ENCODE measurements at regions not wholly inside any gene's neighbourhood (a gene's known extent, or its start where the extent isn't known, plus 50 kb on each side); places are given as distances from the start of the nearest gene placed in this dataset.

DNA sequence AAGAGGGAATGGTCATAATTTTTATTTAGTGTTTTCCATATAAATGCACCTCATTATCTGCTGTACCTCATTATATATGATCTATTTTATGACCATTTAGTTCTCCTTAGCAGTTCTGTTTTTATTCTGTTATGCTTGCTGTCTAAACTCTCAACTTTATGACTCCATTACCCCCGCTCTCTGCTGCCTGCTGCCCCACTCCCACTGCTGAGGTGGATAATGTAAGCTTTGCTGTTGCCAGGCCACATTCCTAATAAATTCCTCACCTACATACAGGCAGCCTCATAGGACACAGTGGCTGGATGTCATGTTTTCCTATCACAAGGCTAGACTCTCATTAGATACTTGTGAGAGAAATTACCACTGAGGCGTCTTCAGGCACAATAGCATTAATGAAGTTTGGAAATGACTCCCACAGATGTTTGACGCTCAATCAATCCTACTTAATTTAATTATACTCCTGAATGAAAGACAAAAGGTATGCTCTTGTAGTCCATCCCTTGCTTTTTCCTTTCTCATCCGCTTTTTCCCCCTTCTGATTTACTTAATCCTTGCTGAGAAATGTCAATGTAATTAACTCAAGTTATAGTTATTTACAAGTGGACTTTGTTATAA lies 497.5 kb upstream of the IGFBP7 start:
- no peak overlapping the region for H3K27ac ChIP-seq (ENCODE audit: low read depth, low read length)
- H3K4me1 ChIP-seq (ENCODE audit: control insufficient read depth, low read length) = no peaks in the 10 kb centered on the region
- H3K27me3 ChIP-seq (ENCODE audit: control insufficient read depth, low read length) = no peaks in the 10 kb centered on the region
- H3K4me2 ChIP-seq (ENCODE audit: low read length) = no peak overlapping the region
- no peaks in the 10 kb centered on the region for H3K36me3 ChIP-seq (ENCODE audit: control insufficient read depth, low read length)
- no peaks in the 10 kb centered on the region for H4K20me1 ChIP-seq (ENCODE audit: control insufficient read depth, insufficient read depth, low read depth, low read length)
- no peaks in the 10 kb centered on the region for H3K79me2 ChIP-seq (ENCODE audit: control insufficient read depth, low read length)
- H3K9me2 ChIP-seq (replicated peaks; ENCODE audit: control insufficient read depth, low read length) = no peaks in the 10 kb centered on the region
- H3K9me3 ChIP-seq (ENCODE audit: control insufficient read depth, insufficient read depth, low read length) = no peaks in the 10 kb centered on the region
- TF ChIP-seq CTCF (IDR thresholded peaks at IDR 0.05; ENCODE audit: low read depth, low read length, poor library complexity, severe bottlenecking) (no peak), EZH2phosphoT487 (IDR thresholded peaks at IDR 0.05; ENCODE audit: borderline replicate concordance, low read length) (no peak)
- H3F3A ChIP-seq (ENCODE audit: control insufficient read depth, insufficient read depth) = no peaks in the 10 kb centered on the region
- H3K4me3 ChIP-seq (ENCODE audit: low read length) = no peak overlapping the region

- Histone ChIP-seq H3F3A (ENCODE audit: control insufficient read depth, insufficient read depth) (no peaks in the 10 kb centered on the region), H3K4me2 (ENCODE audit: low read length) (no peak overlapping the region), H3K9me2 (replicated peaks; ENCODE audit: control insufficient read depth, low read length) (no peaks in the 10 kb centered on the region), H3K79me2 (ENCODE audit: control insufficient read depth, low read length) (no peaks in the 10 kb centered on the region), H3K9me3 (ENCODE audit: control insufficient read depth, insufficient read depth, low read length) (no peaks in the 10 kb centered on the region), H3K4me1 (ENCODE audit: control insufficient read depth, low read length) (no peaks in the 10 kb centered on the region), H3K27ac (ENCODE audit: low read depth, low read length) (no peak overlapping the region), H3K4me3 (ENCODE audit: low read length) (no peak overlapping the region), H4K20me1 (ENCODE audit: control insufficient read depth, insufficient read depth, low read depth, low read length) (no peaks in the 10 kb centered on the region), H3K36me3 (ENCODE audit: control insufficient read depth, low read length) (no peaks in the 10 kb centered on the region), H3K27me3 (ENCODE audit: control insufficient read depth, low read length) (no peaks in the 10 kb centered on the region)
- TF ChIP-seq EZH2phosphoT487 (IDR thresholded peaks at IDR 0.05; ENCODE audit: borderline replicate concordance, low read length) (no peak), CTCF (IDR thresholded peaks at IDR 0.05; ENCODE audit: low read depth, low read length, poor library complexity, severe bottlenecking) (no peak)
Observed at GRCh38 chr4:57605376-57605775, 495.2 kb upstream of the IGFBP7 start.

- Histone ChIP-seq H3K9me2 (replicated peaks; ENCODE audit: control insufficient read depth, low read length) (no peaks in the 10 kb centered on the region), H3K27me3 (ENCODE audit: control insufficient read depth, low read length) (no peaks in the 10 kb centered on the region), H3K27ac (ENCODE audit: low read depth, low read length) (no peak overlapping the region), H3F3A (ENCODE audit: control insufficient read depth, insufficient read depth) (no peaks in the 10 kb centered on the region), H3K79me2 (ENCODE audit: control insufficient read depth, low read length) (no peaks in the 10 kb centered on the region), H3K4me1 (ENCODE audit: control insufficient read depth, low read length) (no peaks in the 10 kb centered on the region), H3K4me3 (ENCODE audit: low read length) (no peak overlapping the region), H3K4me2 (ENCODE audit: low read length) (no peak overlapping the region), H3K9me3 (ENCODE audit: control insufficient read depth, insufficient read depth, low read length) (no peaks in the 10 kb centered on the region), H4K20me1 (ENCODE audit: control insufficient read depth, insufficient read depth, low read depth, low read length) (no peaks in the 10 kb centered on the region), H3K36me3 (ENCODE audit: control insufficient read depth, low read length) (no peaks in the 10 kb centered on the region)
- TF ChIP-seq EZH2phosphoT487 (IDR thresholded peaks at IDR 0.05; ENCODE audit: borderline replicate concordance, low read length) (no peak), CTCF (IDR thresholded peaks at IDR 0.05; ENCODE audit: low read depth, low read length, poor library complexity, severe bottlenecking) (no peak)
Observed at GRCh38 chr4:57602141-57602540, 492.0 kb upstream of the IGFBP7 start.

All from DOHH2 (cell line).